Psoas muscle (tissue), 7 donors: ENCODE measurements at regions not wholly inside any gene's neighbourhood (a gene's known extent, or its start where the extent isn't known, plus 50 kb on each side); places are given as distances from the start of the nearest gene placed in this dataset.

ENCODE experiments used
- ATAC-seq, 4 donors: fragments of 200-7000 bp; cut with Tn5 transposase; one replicate each; pipeline ENCODE4 v1.9.1; 2020; ENCODE audit warnings: moderate library complexity in 3 of 4, mild to moderate bottlenecking in 2 of 4
- DNase-seq, 2 donors: peaks; one replicate each; pipeline ENCODE4 v3.0.0-alpha.2; 2020
- H3K27ac ChIP-seq: fragments of 200-600 bp; one replicate; pipeline ENCODE4 v1.8.0; 2022
- H3K27me3 ChIP-seq, 3 donors: fragments of 200-600 bp in 1 of 3; one replicate each; pipeline versions ENCODE4 v1.6.1 to v1.8.0; 2013 to 2022; ENCODE audit warnings: low read length in 2 of 3, mild to moderate bottlenecking in 2 of 3, moderate library complexity in 1 of 3; ENCODE audit not compliant: insufficient read depth in 3 of 3
- H3K36me3 ChIP-seq, 2 donors: fragments of 200-600 bp in 1 of 2; one replicate each; pipeline versions ENCODE4 v1.6.1 to v1.8.0; 2013 to 2022; ENCODE audit warnings: low read depth in 1 of 2, mild to moderate bottlenecking in 1 of 2, moderate library complexity in 1 of 2; ENCODE audit not compliant: insufficient read depth in 1 of 2
- H3K4me1 ChIP-seq: fragments of 200-600 bp; one replicate; pipeline ENCODE4 v1.8.0; 2022
- H3K4me3 ChIP-seq: fragments of 200-600 bp; one replicate; pipeline ENCODE4 v1.8.0; 2022; ENCODE audit warnings: mild to moderate bottlenecking
- H3K9me3 ChIP-seq: fragments of 200-600 bp; one replicate; pipeline ENCODE4 v1.8.0; 2022
- CTCF ChIP-seq: fragments of 200-600 bp; IDR thresholded peaks from one replicate; pipeline ENCODE4 v1.8.0; 2022; ENCODE audit warnings: antibody characterized with exemption
- WGBS, 3 donors: extraction: QIAGEN DNeasy Blood & Tissue Kit; methylation state at CpG; one replicate each; pipeline versions ENCODE4 v1.1.6 to v1.1.7; 2013; 5-methylcytosine and 5-hydroxymethylcytosine counted together
- intact Hi-C, 2 donors: fragments of 100-400 bp; cut with DNase I; formaldehyde crosslinking; loops; one replicate each; pipeline versions ENCODE4 v1.11.0 to v1.14.2; 2022
- donor health status: healthy with polysubstance abuse.
- donor health status: DM: no; HTN: no; CAD: no; lungs with moderate emphysema.
- donor health status: Bipolar disorder and iron deficiency.
- donor health status: healthy.
- donor health status: DM: yes; HTN: yes; CAD: no.
- donor health status: DM: no; HTN: no; CAD: no.
- donor health status: DM: yes; HTN: yes; CAD: no.

- Histone ChIP-seq H3K4me1 (no peaks in the 10 kb centered on the region), H3K4me3 (no peak overlapping the region), H3K27ac (no peak overlapping the region), H3K9me3 (no peaks in the 10 kb centered on the region), H3K36me3 (no peaks in the 10 kb centered on the region), H3K27me3 (peaks cover 0 to 26% (median 0%) of the 10 kb centered on the region in 3 donors)
- DNase-seq (no peak), ATAC-seq (no peak)
- TF ChIP-seq CTCF, result no peak
- intact Hi-C loops, result no loop called here
- 90 to 95% (median 91%) methylated on average over 4 of the region's 4 CpGs for WGBS, 3 donors
Measured at GRCh38 chr2:238712011-238712410, 135.9 kb upstream of the TWIST2 start.

GRCh38 chr2:238713198-238713826, 134.6 kb upstream of the TWIST2 start:
- intact Hi-C loops, result no loop called here
- TF ChIP-seq CTCF, result no peak
- H3K27ac ChIP-seq, result no peak overlapping the region
- ATAC-seq, result no peak
- no peaks in the 10 kb centered on the region for H3K36me3 ChIP-seq
- no peak overlapping the region for H3K4me3 ChIP-seq
- no peak for DNase-seq
- no peaks in the 10 kb centered on the region for H3K4me1 ChIP-seq
- WGBS, 3 donors, result 89 to 98% (median 93%) methylated on average over 6 of the region's 6 CpGs
- no peaks in the 10 kb centered on the region for H3K9me3 ChIP-seq
- peaks cover 0 to 28% (median 0%) of the 10 kb centered on the region in 3 donors for H3K27me3 ChIP-seq

- 58 to 70% (median 60%) methylated on average over 9 of the region's 9 CpGs for WGBS, 3 donors
- DNase-seq, result no peak
Measured at GRCh38 chr2:238714038-238714528, 133.8 kb upstream of the TWIST2 start.

GRCh38 chr2:238716171-238716570, 131.7 kb upstream of the TWIST2 start:
- H3K27ac ChIP-seq, result no peak overlapping the region
- no peaks in the 10 kb centered on the region for H3K9me3 ChIP-seq
- no peak for ATAC-seq
- 83 to 86% (median 85%) methylated on average over 12 of the region's 12 CpGs for WGBS, 3 donors
- no peak for TF ChIP-seq CTCF
- DNase-seq, result no peak
- peaks cover 0 to 21% (median 0%) of the 10 kb centered on the region in 3 donors for H3K27me3 ChIP-seq
- no peaks in the 10 kb centered on the region for H3K4me1 ChIP-seq
- no peak overlapping the region for H3K4me3 ChIP-seq
- intact Hi-C loops, result no loop called here
- H3K36me3 ChIP-seq, result no peaks in the 10 kb centered on the region

More at GRCh38 chr2:238714038-238714528, 133.8 kb upstream of the TWIST2 start:
- H3K36me3 ChIP-seq, result no peaks in the 10 kb centered on the region
- no peak overlapping the region for H3K4me3 ChIP-seq
- H3K9me3 ChIP-seq, result no peaks in the 10 kb centered on the region
- H3K27me3 ChIP-seq, result peaks cover 0 to 28% (median 0%) of the 10 kb centered on the region in 3 donors
- H3K4me1 ChIP-seq, result no peaks in the 10 kb centered on the region
- ATAC-seq, result no peak
- intact Hi-C loops, result no loop called here
- TF ChIP-seq CTCF, result no peak
- no peak overlapping the region for H3K27ac ChIP-seq

- intact Hi-C loops, result no loop called here
- no peaks in the 10 kb centered on the region for H3K4me1 ChIP-seq
- DNase-seq, result no peak
- no peak overlapping the region for H3K27ac ChIP-seq
- peaks cover 0 to 21% (median 0%) of the 10 kb centered on the region in 3 donors for H3K27me3 ChIP-seq
- 68 to 77% (median 71%) methylated on average over 17 of the region's 17 CpGs for WGBS, 3 donors
- H3K9me3 ChIP-seq, result no peaks in the 10 kb centered on the region
- no peak for TF ChIP-seq CTCF
- H3K4me3 ChIP-seq, result no peak overlapping the region
- ATAC-seq, result no peak
- H3K36me3 ChIP-seq, result no peaks in the 10 kb centered on the region
Measured at GRCh38 chr2:238716585-238716984, 131.3 kb upstream of the TWIST2 start.
